HCT116 (cell line): ENCODE measurements at regions not wholly inside any gene's neighbourhood (a gene's known extent, or its start where the extent isn't known, plus 50 kb on each side); places are given as distances from the start of the nearest gene placed in this dataset.

Experiments used
- ATAC-seq: fragments of 200-7000 bp; cut with Tn5 transposase; 2 replicates; pipeline ENCODE4 v1.9.1; 2020; ENCODE audit warnings: mild to moderate bottlenecking, moderate library complexity
- BruUV-seq: library from RNA; stranded (reverse); fragments of 400-500 nt; replicated peaks from 2 replicates; lab custom pipeline; 2021; lab: Mats Ljungman, UMichigan
- CTCF ChIA-PET: fragments of 300-600 bp; sonication (Branson Sonifier 250); formaldehyde crosslinking; loops from one replicate; lab custom pipeline; 2021; ENCODE audit warnings: antibody characterized with exemption; lab: Charles Lee
- POLR2A ChIA-PET: fragments of 300-600, 350-600 bp; sonication (Branson Sonifier 250); formaldehyde crosslinking; loops from one replicate; lab custom pipeline; 2021; ENCODE audit warnings: antibody characterized with exemption; lab: Charles Lee
- RAD21 ChIA-PET, 2 experiments: fragments of 300-600 bp; sonication (Branson Sonifier 250); formaldehyde crosslinking; loops; one replicate each; lab custom pipeline; 2023; ENCODE audit warnings: low total read pairs in 2 of 2; ENCODE audit not compliant: uncharacterized antibody in 2 of 2, unreplicated experiment in 2 of 2, low non-redundant PET in 1 of 2; lab: Charles Lee
- DNase-seq: peaks from one replicate; pipeline ENCODE4 v3.0.0-alpha.2; 2010; ENCODE audit warnings: low read depth, low spot score
- H2AFZ ChIP-seq: fragments of 200-600 bp; shearing (Covaris generic), sonication (generic); 2 replicates; pipeline ENCODE4 v1.6.1; 2017; ENCODE audit warnings: low read depth, mixed run types, mixed read lengths, antibody characterized with exemption, low read length; ENCODE audit not compliant: poor library complexity, severe bottlenecking
- H3K27ac ChIP-seq: 2 replicates; pipeline ENCODE4 v1.5.1; 2012; ENCODE audit warnings: low read depth, low read length
- H3K27me3 ChIP-seq: fragments of 200-600 bp; sonication (generic); 2 replicates; pipeline ENCODE4 v1.6.1; 2016; ENCODE audit warnings: mixed run types, low read length, mixed read lengths; ENCODE audit not compliant: insufficient read depth
- H3K36me3 ChIP-seq, 2 experiments: fragments of 200-500 bp in 1 of 2; fragments of 200-600 bp in 1 of 2; sonication (Bioruptor generic) in 1 of 2; sonication (generic) in 1 of 2; 2 replicates each; pipeline versions ENCODE4 v1.5.1 to v1.6.1; 2014 to 2016; ENCODE audit warnings: low read length in 2 of 2, inconsistent platforms in 1 of 2, mixed read lengths in 1 of 2, mixed run types in 1 of 2; ENCODE audit not compliant: insufficient read depth in 2 of 2, control insufficient read depth in 1 of 2
- H3K4me1 ChIP-seq, 2 experiments: fragments of 200-600 bp in 1 of 2; sonication (generic) in 1 of 2; 2 replicates each; pipeline versions ENCODE4 v1.5.1 to v1.6.1; 2012 to 2017; ENCODE audit warnings: low read length in 2 of 2, inconsistent platforms in 1 of 2, mild to moderate bottlenecking in 1 of 2, mixed read lengths in 1 of 2, mixed run types in 1 of 2, moderate library complexity in 1 of 2; ENCODE audit not compliant: insufficient read depth in 2 of 2, control insufficient read depth in 1 of 2
- H3K4me2 ChIP-seq: fragments of 200-600 bp; sonication (generic); 2 replicates; pipeline ENCODE4 v1.6.1; 2017; ENCODE audit warnings: mixed run types, low read length, mixed read lengths
- H3K4me3 ChIP-seq, 2 experiments: fragments of 200-600 bp in 1 of 2; sonication (generic) in 1 of 2; replicated peaks in 1 of 2; 2 replicates each; pipeline ENCODE4 v1.5.1; 2011 to 2016; ENCODE audit warnings: low read length in 2 of 2, control low read depth in 1 of 2, low read depth in 1 of 2, mild to moderate bottlenecking in 1 of 2, mixed read lengths in 1 of 2, mixed run types in 1 of 2
- H3K79me2 ChIP-seq: fragments of 200-600 bp; sonication (generic); 2 replicates; pipeline ENCODE4 v1.6.1; 2017; ENCODE audit warnings: mild to moderate bottlenecking, mixed run types, low read length, moderate library complexity, mixed read lengths; ENCODE audit not compliant: insufficient read depth
- H3K9ac ChIP-seq: fragments of 200-600 bp; sonication (generic); 2 replicates; pipeline ENCODE4 v1.6.1; 2016; ENCODE audit warnings: low read length, mixed read lengths
- H3K9me2 ChIP-seq: fragments of 200-600 bp; sonication (generic), shearing (Covaris generic); 2 replicates; pipeline ENCODE4 v1.6.1; 2017; ENCODE audit warnings: mixed run types, mild to moderate bottlenecking, moderate library complexity; ENCODE audit not compliant: insufficient read depth
- H3K9me3 ChIP-seq, 2 experiments: fragments of 200-500 bp in 1 of 2; fragments of 200-600 bp in 1 of 2; sonication (Bioruptor generic) in 1 of 2; sonication (generic) in 1 of 2; 2 replicates each; pipeline ENCODE4 v1.6.1; 2014 to 2017; ENCODE audit warnings: low read length in 2 of 2, mixed read lengths in 2 of 2, inconsistent platforms in 1 of 2, low read depth in 1 of 2, mild to moderate bottlenecking in 1 of 2, mixed run types in 1 of 2, moderate library complexity in 1 of 2; ENCODE audit not compliant: control insufficient read depth in 1 of 2, insufficient read depth in 1 of 2
- H4K20me1 ChIP-seq: fragments of 200-600 bp; sonication (generic), shearing (Covaris generic); 2 replicates; pipeline ENCODE4 v1.6.1; 2017; ENCODE audit warnings: mixed run types, mild to moderate bottlenecking, moderate library complexity; ENCODE audit not compliant: insufficient read depth
- CTCF ChIP-seq, 3 experiments: fragments of 200-600 bp in 1 of 3; sonication (generic) in 1 of 3; IDR thresholded peaks in 2 of 3; conservative IDR thresholded peaks in 1 of 3; 2 replicates each; pipeline ENCODE4 v1.5.1; 2012 to 2017; ENCODE audit warnings: low read depth in 2 of 3, low read length in 2 of 3, antibody characterized with exemption in 1 of 3, borderline replicate concordance in 1 of 3, control low read depth in 1 of 3, mild to moderate bottlenecking in 1 of 3, mixed read lengths in 1 of 3, mixed run types in 1 of 3, moderate library complexity in 1 of 3; ENCODE audit not compliant: insufficient read depth in 1 of 3
- ELF1 ChIP-seq: IDR thresholded peaks from 2 replicates; pipeline ENCODE4 v1.6.1; 2012; ENCODE audit warnings: low read depth, borderline replicate concordance
- EZH2phosphoT487 ChIP-seq: fragments of 200-600 bp; IDR thresholded peaks from 2 replicates; pipeline ENCODE4 v1.6.1; 2018; ENCODE audit warnings: antibody characterized with exemption, borderline replicate concordance
- JUND ChIP-seq: IDR thresholded peaks from 2 replicates; pipeline ENCODE4 v1.6.1; 2012
- MAX ChIP-seq: IDR thresholded peaks from 2 replicates; pipeline ENCODE4 v1.6.1; 2012
- POLR2AphosphoS5 ChIP-seq: IDR thresholded peaks from 2 replicates; pipeline ENCODE4 v1.6.1; 2011; ENCODE audit warnings: mild to moderate bottlenecking, low read depth, low read length, moderate library complexity
- REST ChIP-seq: IDR thresholded peaks from 2 replicates; pipeline ENCODE4 v1.6.1; 2012; ENCODE audit warnings: low read depth
- SP1 ChIP-seq: IDR thresholded peaks from 2 replicates; pipeline ENCODE4 v1.6.1; 2012; ENCODE audit warnings: low read depth
- YY1 ChIP-seq: IDR thresholded peaks from 2 replicates; pipeline ENCODE4 v1.6.1; 2011; ENCODE audit warnings: low read length, low read depth, moderate library complexity, mild to moderate bottlenecking; ENCODE audit not compliant: insufficient replicate concordance; ENCODE audit errors: extremely low read depth
- ZNF274 ChIP-seq: fragments of 200-500 bp; sonication (Bioruptor generic); IDR thresholded peaks from 2 replicates; pipeline ENCODE4 v1.6.1; 2014; ENCODE audit warnings: mild to moderate bottlenecking, low read depth, low read length, inconsistent platforms
- intact Hi-C: fragments of 100-400 bp; cut with micrococcal nuclease; formaldehyde crosslinking; loops from 2 replicates; pipeline ENCODE4 v1.10.0; 2022

- H3K27ac ChIP-seq, result no peak overlapping the region
- H3K9ac ChIP-seq, result no peak overlapping the region
- ChIA-PET POLR2A (no interaction called here), RAD21 (no interaction called here), CTCF (no interaction called here)
- no peaks in the 10 kb centered on the region for H3K36me3 ChIP-seq
- no peaks in the 10 kb centered on the region for H3K79me2 ChIP-seq
- H2AFZ ChIP-seq, result no peak overlapping the region
- H3K9me3 ChIP-seq, result no peaks in the 10 kb centered on the region
- H3K4me2 ChIP-seq, result no peak overlapping the region
- BruUV-seq, result no TSS peak
- H3K9me2 ChIP-seq, result no peaks in the 10 kb centered on the region
- intact Hi-C loops, result no loop called here
- H4K20me1 ChIP-seq, result no peaks in the 10 kb centered on the region
- DNase-seq (no peak), ATAC-seq (no peak)
- H3K4me1 ChIP-seq, result no peaks in the 10 kb centered on the region
- peaks cover 7% of the 10 kb centered on the region; the same call in 1 of the 2 replicates for H3K27me3 ChIP-seq
- TF ChIP-seq EZH2phosphoT487 (no peak), CTCF (IDR thresholded peaks at IDR 0.05 in 2 of 3, conservative IDR thresholded peaks at IDR 0.05 in 1 of 3; ENCODE audit: borderline replicate concordance in 1 of 3, insufficient read depth in 1 of 3, low read depth in 2 of 3, low read length in 2 of 3) (no peak), MAX (no peak), YY1 (no peak), ZNF274 (no peak)
- H3K4me3 ChIP-seq, result no peak overlapping the region
Measured at GRCh38 chr21:17732306-17732705, 86.8 kb downstream of the C21orf91 start.

GRCh38 chr21:17731554-17731953 is 87.6 kb downstream of the C21orf91 start:
- no peaks in the 10 kb centered on the region for H3K9me2 ChIP-seq
- ChIA-PET CTCF (no interaction called here), POLR2A (no interaction called here), RAD21 (no interaction called here)
- no peaks in the 10 kb centered on the region for H3K79me2 ChIP-seq
- no peak overlapping the region for H3K9ac ChIP-seq
- no peak overlapping the region for H3K4me3 ChIP-seq
- H3K27me3 ChIP-seq, result peaks cover 7% of the 10 kb centered on the region; the same call in 1 of the 2 replicates
- no peak overlapping the region for H3K4me2 ChIP-seq
- no peak overlapping the region for H3K27ac ChIP-seq
- H3K4me1 ChIP-seq, result no peaks in the 10 kb centered on the region
- intact Hi-C loops, result no loop called here
- DNase-seq (no peak), ATAC-seq (no peak)
- no peaks in the 10 kb centered on the region for H3K36me3 ChIP-seq
- no peaks in the 10 kb centered on the region for H3K9me3 ChIP-seq
- no peak overlapping the region for H2AFZ ChIP-seq
- no TSS peak for BruUV-seq
- no peaks in the 10 kb centered on the region for H4K20me1 ChIP-seq
- TF ChIP-seq POLR2AphosphoS5, result no peak
- TF ChIP-seq CTCF (IDR thresholded peaks at IDR 0.05 in 2 of 3, conservative IDR thresholded peaks at IDR 0.05 in 1 of 3; ENCODE audit: borderline replicate concordance in 1 of 3, insufficient read depth in 1 of 3, low read depth in 2 of 3, low read length in 2 of 3), result no peak
- TF ChIP-seq REST, result no peak
- no peak for TF ChIP-seq ZNF274
- TF ChIP-seq SP1, result no peak
- no peak for TF ChIP-seq ELF1
- no peak for TF ChIP-seq YY1
- no peak for TF ChIP-seq JUND
